WTC11 (cell line): ENCODE measurements at regions not wholly inside any gene's neighbourhood (a gene's known extent, or its start where the extent isn't known, plus 50 kb on each side); places are given as distances from the start of the nearest gene placed in this dataset.

Experiments used
- ATAC-seq: fragments of 200-7000 bp; cut with Tn5 transposase; 2 replicates; pipeline ENCODE4 v1.10.0; 2021; ENCODE audit warnings: mild to moderate bottlenecking, moderate library complexity
- CTCF ChIA-PET: fragments of 300-600 bp; sonication (Branson Sonifier 250); formaldehyde crosslinking; loops from one replicate; lab custom pipeline; 2021; ENCODE audit warnings: antibody characterized with exemption; lab: Charles Lee
- POLR2A ChIA-PET: fragments of 350-600 bp; sonication (Branson Sonifier 250); formaldehyde crosslinking; loops from one replicate; lab custom pipeline; 2021; ENCODE audit warnings: antibody characterized with exemption; lab: Charles Lee
- DNase-seq: peaks from one replicate; pipeline ENCODE4 v3.0.0; 2021; ENCODE audit warnings: low spot score
- H3K27ac Mint-ChIP-seq: 2 replicates; pipeline ENCODE4 v1.8.0; 2021; ENCODE audit warnings: mixed read lengths
- H3K27me3 Mint-ChIP-seq: 2 replicates; pipeline ENCODE4 v1.8.0; 2021; ENCODE audit warnings: low read depth, mild to moderate bottlenecking, moderate library complexity, mixed read lengths
- H3K36me3 Mint-ChIP-seq: 2 replicates; pipeline ENCODE4 v1.8.0; 2021; ENCODE audit warnings: mixed read lengths
- H3K4me1 Mint-ChIP-seq: 2 replicates; pipeline ENCODE4 v1.8.0; 2022; ENCODE audit warnings: mixed read lengths
- H3K4me3 Mint-ChIP-seq: 2 replicates; pipeline ENCODE4 v1.8.0; 2021; ENCODE audit warnings: mild to moderate bottlenecking, moderate library complexity, mixed read lengths
- H3K9me3 Mint-ChIP-seq: 2 replicates; pipeline ENCODE4 v1.8.0; 2021; ENCODE audit warnings: mixed read lengths
- ARID4B ChIP-seq: sonication (generic); formaldehyde crosslinking; IDR thresholded peaks from 2 replicates; pipeline ENCODE4 v1.8.0; 2023; ENCODE audit warnings: missing genetic modification reagents, mild to moderate bottlenecking, borderline replicate concordance
- ERG ChIP-seq: fragments of 250-450 bp; sonication (Bioruptor Pico); IDR thresholded peaks from 2 replicates; pipeline ENCODE4 v1.8.0; 2021; ENCODE audit warnings: mild to moderate bottlenecking
- GRHL2 ChIP-seq: fragments of 250-450 bp; sonication (Bioruptor Pico); IDR thresholded peaks from 2 replicates; pipeline ENCODE4 v1.8.0; 2022; ENCODE audit warnings: mild to moderate bottlenecking, moderate library complexity; ENCODE audit not compliant: insufficient replicate concordance, severe bottlenecking
- GTF2I ChIP-seq: fragments of 250-450 bp; sonication (Bioruptor Pico); conservative IDR thresholded peaks from 2 replicates; pipeline ENCODE4 v1.4.0; 2021; ENCODE audit warnings: mild to moderate bottlenecking
- HMGXB4 ChIP-seq: sonication (generic); formaldehyde crosslinking; IDR thresholded peaks from 2 replicates; pipeline ENCODE4 v1.8.1; 2023; ENCODE audit warnings: mild to moderate bottlenecking, moderate library complexity, missing genetic modification reagents
- IRF1 ChIP-seq: sonication (generic); formaldehyde crosslinking; IDR thresholded peaks from 2 replicates; pipeline ENCODE4 v1.8.0; 2023; ENCODE audit warnings: missing genetic modification reagents
- JUN ChIP-seq: sonication (generic); formaldehyde crosslinking; IDR thresholded peaks from 2 replicates; pipeline ENCODE4 v1.8.0; 2023; ENCODE audit warnings: mild to moderate bottlenecking, missing genetic modification reagents
- KAT7 ChIP-seq: sonication (generic); formaldehyde crosslinking; IDR thresholded peaks from 2 replicates; pipeline ENCODE4 v1.8.1; 2023; ENCODE audit warnings: missing genetic modification reagents, mild to moderate bottlenecking, borderline replicate concordance
- NFATC4 ChIP-seq: fragments of 250-450 bp; sonication (Bioruptor Pico); IDR thresholded peaks from 2 replicates; pipeline ENCODE4 v1.9.0; 2021; ENCODE audit warnings: mild to moderate bottlenecking
- NR1H2 ChIP-seq: sonication (generic); formaldehyde crosslinking; IDR thresholded peaks from 2 replicates; pipeline ENCODE4 v1.9.0; 2021; ENCODE audit warnings: mild to moderate bottlenecking, moderate library complexity, missing genetic modification reagents
- PRRX2 ChIP-seq: fragments of 250-450 bp; sonication (Bioruptor Pico); IDR thresholded peaks from 2 replicates; pipeline ENCODE4 v1.8.0; 2021; ENCODE audit warnings: mild to moderate bottlenecking
- TEAD1 ChIP-seq: sonication (generic); formaldehyde crosslinking; IDR thresholded peaks from 2 replicates; pipeline ENCODE4 v1.8.0; 2022; ENCODE audit warnings: mild to moderate bottlenecking, missing genetic modification reagents
- TP53 ChIP-seq: sonication (generic); formaldehyde crosslinking; IDR thresholded peaks from 2 replicates; pipeline ENCODE4 v1.8.1; 2023; ENCODE audit warnings: mild to moderate bottlenecking, missing genetic modification reagents
- USF2 ChIP-seq: sonication (generic); formaldehyde crosslinking; IDR thresholded peaks from 2 replicates; pipeline ENCODE4 v1.8.1; 2023; ENCODE audit warnings: mild to moderate bottlenecking, missing genetic modification reagents, moderate library complexity
- ZNF138 ChIP-seq: sonication (generic); formaldehyde crosslinking; conservative IDR thresholded peaks from 2 replicates; pipeline ENCODE4 v1.8.1; 2022; ENCODE audit warnings: mild to moderate bottlenecking, moderate library complexity, missing genetic modification reagents
- ZNF317 ChIP-seq: sonication (generic); formaldehyde crosslinking; IDR thresholded peaks from 2 replicates; pipeline ENCODE4 v1.8.1; 2023; ENCODE audit warnings: low read depth, mild to moderate bottlenecking, moderate library complexity, missing genetic modification reagents, borderline replicate concordance
- ZNF396 ChIP-seq: fragments of 250-450 bp; sonication (Bioruptor Pico); IDR thresholded peaks from 2 replicates; pipeline ENCODE4 v1.8.0; 2021; ENCODE audit warnings: mild to moderate bottlenecking, moderate library complexity, borderline replicate concordance
- ZNF532 ChIP-seq: fragments of 250-450 bp; sonication (Bioruptor Pico); IDR thresholded peaks from 2 replicates; pipeline ENCODE4 v1.9.0; 2021; ENCODE audit warnings: mild to moderate bottlenecking, borderline replicate concordance
- ZSCAN18 ChIP-seq: fragments of 250-450 bp; sonication (Bioruptor Pico); IDR thresholded peaks from 2 replicates; pipeline ENCODE4 v2.1.2; 2022; ENCODE audit warnings: mild to moderate bottlenecking, moderate library complexity

- TF ChIP-seq PRRX2 (CRISPR knock-in tag), result no peak
Observed at GRCh38 chr22:49255154-49255553, 572.5 kb downstream of the BRD1 start (continued).

- POLR2A ChIA-PET, result no interaction called here
- no peak for DNase-seq
- ATAC-seq, result no peak
- no peak overlapping the region for H3K27ac Mint-ChIP-seq
- H3K36me3 Mint-ChIP-seq, result peaks cover 8% of the 10 kb centered on the region
- CTCF ChIA-PET, result no interaction called here
- no peaks in the 10 kb centered on the region; the same call in 1 of the 2 replicates for H3K27me3 Mint-ChIP-seq
- no peaks in the 10 kb centered on the region for H3K4me1 Mint-ChIP-seq
- no peak overlapping the region for H3K4me3 Mint-ChIP-seq
- H3K9me3 Mint-ChIP-seq, result peaks cover 16% of the 10 kb centered on the region
- TF ChIP-seq ZNF396 (CRISPR knock-in tag) (no peak), NFATC4 (no peak), ZSCAN18 (CRISPR knock-in tag) (no peak), TP53 (CRISPR knock-in tag) (no peak), USF2 (CRISPR knock-in tag) (no peak), GTF2I (CRISPR knock-in tag) (no peak), HMGXB4 (CRISPR knock-in tag) (no peak), ZNF532 (CRISPR knock-in tag) (no peak), JUN (no peak), IRF1 (CRISPR knock-in tag) (no peak), TEAD1 (CRISPR knock-in tag) (no peak), NR1H2 (CRISPR knock-in tag) (no peak), KAT7 (CRISPR knock-in tag) (no peak), ZNF138 (no peak), ZNF317 (CRISPR knock-in tag) (no peak), ERG (no peak), ARID4B (CRISPR knock-in tag) (no peak), GRHL2 (no peak)
Observed at GRCh38 chr22:49253656-49254055, 574.0 kb downstream of the BRD1 start.
